H9 (cell line): ENCODE measurements at regions not wholly inside any gene's neighbourhood (a gene's known extent, or its start where the extent isn't known, plus 50 kb on each side); places are given as distances from the start of the nearest gene placed in this dataset.
A peak's percentile ranks its signal among the peaks of the same experiment; 100 is the strongest.

Experiments used
- DNase-seq: peaks from one replicate; pipeline ENCODE4 v3.0.0-alpha.2; 2017
- H2AFZ ChIP-seq: one replicate; pipeline ENCODE4 v1.6.1; 2013; ENCODE audit warnings: mild to moderate bottlenecking, low read length, control low read depth, moderate library complexity
- H2AK5ac ChIP-seq: 2 replicates; pipeline ENCODE4 v1.6.1; 2013; ENCODE audit warnings: low read length, control low read depth, mixed read lengths; ENCODE audit not compliant: insufficient read length
- H2BK120ac ChIP-seq: one replicate; pipeline ENCODE4 v1.6.1; 2013; ENCODE audit warnings: low read depth, mild to moderate bottlenecking, low read length, control low read depth, inconsistent platforms; ENCODE audit not compliant: poor library complexity, severe bottlenecking
- H2BK12ac ChIP-seq: 2 replicates; pipeline ENCODE4 v1.6.1; 2013; ENCODE audit warnings: low read length, control low read depth, mixed read lengths, low read depth; ENCODE audit not compliant: insufficient read length
- H2BK15ac ChIP-seq: 2 replicates; pipeline ENCODE4 v1.6.1; 2013; ENCODE audit warnings: low read depth, low read length, control low read depth
- H2BK20ac ChIP-seq: one replicate; pipeline ENCODE4 v1.6.1; 2013; ENCODE audit warnings: low read depth, mild to moderate bottlenecking, low read length, control low read depth, inconsistent platforms; ENCODE audit not compliant: poor library complexity, severe bottlenecking
- H2BK5ac ChIP-seq: 2 replicates; pipeline ENCODE4 v1.6.1; 2013; ENCODE audit warnings: low read length, control low read depth, mixed read lengths; ENCODE audit not compliant: insufficient read length
- H3K14ac ChIP-seq: 2 replicates; pipeline ENCODE4 v1.6.1; 2013; ENCODE audit warnings: low read length, control low read depth; ENCODE audit not compliant: insufficient read depth
- H3K18ac ChIP-seq: 2 replicates; pipeline ENCODE4 v1.6.1; 2013; ENCODE audit warnings: low read depth, mild to moderate bottlenecking, mixed read lengths, low read length, control low read depth; ENCODE audit not compliant: insufficient read length
- H3K23ac ChIP-seq: 2 replicates; pipeline ENCODE4 v1.6.1; 2013; ENCODE audit warnings: low read length, control low read depth, mixed read lengths, low read depth; ENCODE audit not compliant: insufficient read length
- H3K23me2 ChIP-seq: 2 replicates; pipeline ENCODE4 v1.6.1; 2013; ENCODE audit warnings: low read depth, mild to moderate bottlenecking, mixed read lengths, low read length, control low read depth; ENCODE audit not compliant: insufficient read length, poor library complexity, severe bottlenecking
- H3K27ac ChIP-seq: 2 replicates; pipeline ENCODE4 v1.5.1; 2013; ENCODE audit warnings: low read length, control low read depth, mixed read lengths, low read depth; ENCODE audit not compliant: insufficient read length
- H3K27me3 ChIP-seq: 2 replicates; pipeline ENCODE4 v1.6.1; 2013; ENCODE audit warnings: low read length, control low read depth, inconsistent platforms; ENCODE audit not compliant: insufficient read depth
- H3K4ac ChIP-seq: 2 replicates; pipeline ENCODE4 v1.6.1; 2013; ENCODE audit warnings: low read depth, mild to moderate bottlenecking, control low read depth, inconsistent platforms, low read length, moderate library complexity
- H3K4me1 ChIP-seq: 2 replicates; pipeline ENCODE4 v1.6.1; 2013; ENCODE audit warnings: low read length, control low read depth, inconsistent platforms; ENCODE audit not compliant: insufficient read depth
- H3K4me2 ChIP-seq: 2 replicates; pipeline ENCODE4 v1.6.1; 2013; ENCODE audit warnings: low read length, control low read depth, mixed read lengths; ENCODE audit not compliant: insufficient read length, insufficient read depth
- H3K56ac ChIP-seq: 2 replicates; pipeline ENCODE4 v1.6.1; 2013; ENCODE audit warnings: low read depth, mild to moderate bottlenecking, mixed read lengths, low read length, control low read depth; ENCODE audit not compliant: insufficient read length
- H3K79me1 ChIP-seq: 2 replicates; pipeline ENCODE4 v1.6.1; 2013; ENCODE audit warnings: low read depth, mild to moderate bottlenecking, moderate library complexity, low read length, control low read depth, inconsistent platforms; ENCODE audit not compliant: insufficient read depth, poor library complexity, severe bottlenecking
- H3K79me2 ChIP-seq: 2 replicates; pipeline ENCODE4 v1.6.1; 2013; ENCODE audit warnings: low read length, control low read depth, inconsistent platforms; ENCODE audit not compliant: insufficient read depth
- H3K9ac ChIP-seq: 2 replicates; pipeline ENCODE4 v1.6.1; 2013; ENCODE audit warnings: low read length, control low read depth, mixed read lengths; ENCODE audit not compliant: insufficient read length; ENCODE audit errors: extremely low read depth
- H3K9me3 ChIP-seq: one replicate; pipeline ENCODE4 v1.6.1; 2013; ENCODE audit warnings: low read depth, low read length, inconsistent platforms; ENCODE audit not compliant: control insufficient read depth
- H3T11ph ChIP-seq: one replicate; pipeline ENCODE4 v1.6.1; 2013; ENCODE audit warnings: mild to moderate bottlenecking, low read length, control low read depth, inconsistent platforms
- H4K20me1 ChIP-seq: one replicate; pipeline ENCODE4 v1.6.1; 2013; ENCODE audit not compliant: control insufficient read depth, insufficient read length, insufficient read depth
- H4K5ac ChIP-seq: 2 replicates; pipeline ENCODE4 v1.6.1; 2013; ENCODE audit warnings: low read depth, mild to moderate bottlenecking, mixed read lengths, low read length, control low read depth; ENCODE audit not compliant: insufficient read length
- H4K8ac ChIP-seq: replicated peaks from 2 replicates; pipeline ENCODE4 v1.6.1; 2013; ENCODE audit warnings: low read length, control low read depth, mixed read lengths, low read depth; ENCODE audit not compliant: insufficient read length
- H4K91ac ChIP-seq: 2 replicates; pipeline ENCODE4 v1.6.1; 2013; ENCODE audit warnings: low read depth, mild to moderate bottlenecking, moderate library complexity, mixed read lengths, low read length, control low read depth; ENCODE audit not compliant: insufficient read length
- H3K27ac Mint-ChIP-seq, 3 experiments: 2 replicates in 2 of 3; 3 replicates in 1 of 3; pipeline ENCODE4 v1.8.0; 2020 to 2021; ENCODE audit warnings: mixed read lengths in 3 of 3, mild to moderate bottlenecking in 1 of 3, moderate library complexity in 1 of 3
- H3K27me3 Mint-ChIP-seq: 2 replicates; pipeline ENCODE4 v1.8.0; 2021; ENCODE audit warnings: low read depth, mild to moderate bottlenecking, moderate library complexity, mixed read lengths
- H3K36me3 Mint-ChIP-seq, 3 experiments: 2 replicates in 2 of 3; 3 replicates in 1 of 3; pipeline ENCODE4 v1.8.0; 2020 to 2021; ENCODE audit warnings: low read depth in 3 of 3, mixed read lengths in 3 of 3; ENCODE audit not compliant: insufficient read depth in 1 of 3
- H3K4me1 Mint-ChIP-seq, 2 experiments: 2 replicates each; pipeline ENCODE4 v1.8.0; 2020; ENCODE audit warnings: mixed read lengths in 2 of 2
- H3K4me3 Mint-ChIP-seq, 2 experiments: 2 replicates in 1 of 2; 3 replicates in 1 of 2; pipeline ENCODE4 v1.8.0; 2020 to 2021; ENCODE audit warnings: mild to moderate bottlenecking in 2 of 2, mixed read lengths in 2 of 2, moderate library complexity in 1 of 2
- H3K9me3 Mint-ChIP-seq, 2 experiments: 2 replicates in 1 of 2; 3 replicates in 1 of 2; pipeline ENCODE4 v1.8.0; 2020; ENCODE audit warnings: mild to moderate bottlenecking in 2 of 2, mixed read lengths in 2 of 2, moderate library complexity in 1 of 2
- CTCF ChIP-seq: fragments of 200-600 bp; sonication (generic); conservative IDR thresholded peaks from 3 replicates; pipeline ENCODE4 v1.8.0; 2021; ENCODE audit warnings: antibody characterized with exemption, mild to moderate bottlenecking
- WGBS: extraction: QIAGEN DNeasy Blood & Tissue Kit; methylation state at CpG from one replicate; pipeline ENCODE4 v1.1.7; 2013; ENCODE audit warnings: missing lambda C conversion rate, low lambda C conversion rate, mixed read lengths; ENCODE audit not compliant: insufficient read length; ENCODE audit errors: extremely low coverage; 5-methylcytosine and 5-hydroxymethylcytosine counted together

GRCh38 chr6:148261470-148261869, 81.2 kb upstream of the SASH1 start:
- Histone ChIP-seq H3T11ph (no peak overlapping the region), H4K20me1 (no peaks in the 10 kb centered on the region), H3K27me3 (no peaks in the 10 kb centered on the region), H3K14ac (no peak overlapping the region; the same call in 1 of the 2 replicates), H3K4me2 (no peak overlapping the region), H2BK5ac (no peak overlapping the region), H4K91ac (no peak overlapping the region), H3K18ac (no peak overlapping the region), H3K4me1 (peaks cover 11% of the 10 kb centered on the region), H3K79me2 (no peaks in the 10 kb centered on the region), H3K4ac (no peak overlapping the region), H2BK20ac (no peak overlapping the region), H2AK5ac (no peak overlapping the region), H2BK120ac (no peak overlapping the region), H3K56ac (no peak overlapping the region), H3K23ac (no peak overlapping the region), H2BK15ac (no peak overlapping the region), H3K9ac (no peak overlapping the region), H2AFZ (no peak overlapping the region), H4K8ac (no peak overlapping the region), H3K27ac (no peak overlapping the region), H4K5ac (no peak overlapping the region), H2BK12ac (no peak overlapping the region), H3K23me2 (no peaks in the 10 kb centered on the region), H3K9me3 (no peaks in the 10 kb centered on the region), H3K79me1 (no peaks in the 10 kb centered on the region)
- H3K4me3 Mint-ChIP-seq: no peak overlapping the region
- peak; percentile 36 for DNase-seq
- H3K27me3 Mint-ChIP-seq: peaks cover 6% of the 10 kb centered on the region
- whole genome bisulfite sequencing: no CpG with 5 or more reads among the region's 6 CpGs
- H3K36me3 Mint-ChIP-seq: no peaks in the 10 kb centered on the region
- peaks cover 35 to 38% of the 10 kb centered on the region in 2 experiments for H3K4me1 Mint-ChIP-seq
- H3K27ac Mint-ChIP-seq: no peak overlapping the region
- no peak; the same call in 2 of the 3 replicates for TF ChIP-seq CTCF
- H3K9me3 Mint-ChIP-seq: no peaks in the 10 kb centered on the region
